GM18508 (cell line): ENCODE measurements at regions not wholly inside any gene's neighbourhood (a gene's known extent, or its start where the extent isn't known, plus 50 kb on each side); places are given as distances from the start of the nearest gene placed in this dataset.
"Not testable (repeated sequence)": the region's sequence is repeated elsewhere in the genome, so short reads cannot be mapped to it uniquely, and the experiment has no call there.

Experiments used
- ATAC-seq: cut with Tn5 transposase; IDR thresholded peaks from one replicate; pipeline ENCODE4 v1.9.1; 2021; ENCODE audit warnings: moderate number of reproducible peaks; ENCODE audit not compliant: insufficient read depth, unreplicated experiment

GRCh38 chr9:65455136-65455535 lies 170.1 kb upstream of the FOXD4L5 start:
- ATAC-seq = not testable (repeated sequence)

GRCh38 chr9:65454666-65455065 lies 169.7 kb upstream of the FOXD4L5 start:
- ATAC-seq = not testable (repeated sequence)

- ATAC-seq = not testable (repeated sequence)
Observed at GRCh38 chr9:65454034-65454433, 169.0 kb upstream of the FOXD4L5 start.

GRCh38 chr9:65449886-65450610 lies 165.0 kb upstream of the FOXD4L5 start:
- not testable (repeated sequence) for ATAC-seq

GRCh38 chr9:65449423-65449822 lies 164.4 kb upstream of the FOXD4L5 start:
- no peak for ATAC-seq

- ATAC-seq = not testable (repeated sequence)
Observed at GRCh38 chr9:65447146-65447545, 162.1 kb upstream of the FOXD4L5 start.

- ATAC-seq = not testable (repeated sequence)
Observed at GRCh38 chr9:65445991-65446390, 161.0 kb upstream of the FOXD4L5 start.

- ATAC-seq = no peak
Observed at GRCh38 chr9:65444943-65445342, 159.9 kb upstream of the FOXD4L5 start.

- ATAC-seq = not testable (repeated sequence)
Observed at GRCh38 chr9:65442116-65442515, 157.1 kb upstream of the FOXD4L5 start.

GRCh38 chr9:65441324-65441920 lies 156.4 kb upstream of the FOXD4L5 start:
- not testable (repeated sequence) for ATAC-seq

GRCh38 chr9:65437724-65438123 lies 152.7 kb upstream of the FOXD4L5 start:
- ATAC-seq = no peak

- no peak for ATAC-seq
Observed at GRCh38 chr9:65435464-65435863, 150.5 kb upstream of the FOXD4L5 start.

- ATAC-seq = no peak
Observed at GRCh38 chr9:65432722-65433323, 147.8 kb upstream of the FOXD4L5 start.

GRCh38 chr9:65432051-65432450 lies 147.0 kb upstream of the FOXD4L5 start:
- ATAC-seq = no peak

- ATAC-seq = no peak
Observed at GRCh38 chr9:65430221-65430620, 145.2 kb upstream of the FOXD4L5 start.

- ATAC-seq = not testable (repeated sequence)
Observed at GRCh38 chr9:65427361-65427760, 142.4 kb upstream of the FOXD4L5 start.

GRCh38 chr9:65426813-65427212 lies 141.8 kb upstream of the FOXD4L5 start:
- ATAC-seq = not testable (repeated sequence)

- ATAC-seq = no peak
Observed at GRCh38 chr9:65426231-65426630, 141.2 kb upstream of the FOXD4L5 start.

GRCh38 chr9:65425183-65425582 lies 140.2 kb upstream of the FOXD4L5 start:
- not testable (repeated sequence) for ATAC-seq

GRCh38 chr9:65424437-65424984 lies 139.5 kb upstream of the FOXD4L5 start:
- ATAC-seq = not testable (repeated sequence)
